ENCODE measurements at regions not wholly inside any gene's neighbourhood (a gene's known extent, or its start where the extent isn't known, plus 50 kb on each side); places are given as distances from the start of the nearest gene placed in this dataset.

DNA sequence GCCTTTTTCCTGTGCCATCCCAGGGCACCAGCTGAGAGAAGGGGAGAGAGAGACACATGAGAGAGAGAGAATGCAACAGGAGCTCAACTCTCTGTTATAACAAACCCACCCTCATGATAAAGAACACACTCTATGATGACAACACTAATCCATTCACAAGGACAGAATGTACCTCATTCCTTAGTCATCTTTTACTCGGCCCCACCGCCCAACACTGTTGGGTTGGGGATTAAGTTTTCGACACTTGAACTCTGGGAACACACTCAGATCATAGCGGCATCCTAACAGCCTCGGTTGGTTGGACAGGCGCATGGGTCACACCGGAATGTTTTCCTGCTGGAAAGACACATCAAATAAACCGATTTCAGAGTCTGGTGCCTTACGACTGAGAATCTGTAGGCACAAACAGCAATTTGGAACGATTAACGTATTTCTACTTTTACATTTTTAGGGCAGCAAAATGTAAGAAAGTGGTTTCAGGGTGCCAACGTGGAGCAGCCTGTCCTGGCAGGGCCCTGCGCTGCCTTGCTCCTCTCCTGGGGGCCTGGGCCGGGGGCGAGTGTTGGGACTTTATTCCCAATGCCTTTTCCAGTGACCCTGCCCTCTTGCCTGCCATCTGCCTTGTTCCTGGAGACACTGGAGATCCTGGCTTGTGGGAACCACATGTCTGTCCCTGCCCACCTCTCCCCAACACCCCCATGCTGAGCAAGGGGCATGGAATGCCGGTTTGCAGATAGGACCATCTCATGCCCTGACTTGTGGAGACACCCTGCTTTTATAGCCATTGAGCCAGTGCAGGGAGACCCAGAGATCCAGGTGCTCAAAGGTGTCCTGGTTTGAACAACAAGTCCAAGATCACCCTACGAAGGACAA, 287.0 kb downstream of the TCERG1L start:
- H3K27ac Mint-ChIP-seq (ENCODE audit: low read depth, unreplicated experiment) = no peak overlapping the region
- no peaks in the 10 kb centered on the region for H3K27me3 Mint-ChIP-seq (ENCODE audit: insufficient read depth, unreplicated experiment)
- peaks cover 15% of the 10 kb centered on the region for H3K9me3 Mint-ChIP-seq (ENCODE audit: unreplicated experiment)
- no peaks in the 10 kb centered on the region for H3K36me3 Mint-ChIP-seq (ENCODE audit: insufficient read depth, unreplicated experiment)
- BruUV-seq (replicated peaks) = no TSS peak
- ChIA-PET POLR2A (no interaction called here), CTCF (no interaction called here)
- H3K4me1 Mint-ChIP-seq (ENCODE audit: insufficient read depth, unreplicated experiment) = no peaks in the 10 kb centered on the region
- H3K4me3 Mint-ChIP-seq (ENCODE audit: unreplicated experiment) = no peak overlapping the region
- TF ChIP-seq, protein P1, sequence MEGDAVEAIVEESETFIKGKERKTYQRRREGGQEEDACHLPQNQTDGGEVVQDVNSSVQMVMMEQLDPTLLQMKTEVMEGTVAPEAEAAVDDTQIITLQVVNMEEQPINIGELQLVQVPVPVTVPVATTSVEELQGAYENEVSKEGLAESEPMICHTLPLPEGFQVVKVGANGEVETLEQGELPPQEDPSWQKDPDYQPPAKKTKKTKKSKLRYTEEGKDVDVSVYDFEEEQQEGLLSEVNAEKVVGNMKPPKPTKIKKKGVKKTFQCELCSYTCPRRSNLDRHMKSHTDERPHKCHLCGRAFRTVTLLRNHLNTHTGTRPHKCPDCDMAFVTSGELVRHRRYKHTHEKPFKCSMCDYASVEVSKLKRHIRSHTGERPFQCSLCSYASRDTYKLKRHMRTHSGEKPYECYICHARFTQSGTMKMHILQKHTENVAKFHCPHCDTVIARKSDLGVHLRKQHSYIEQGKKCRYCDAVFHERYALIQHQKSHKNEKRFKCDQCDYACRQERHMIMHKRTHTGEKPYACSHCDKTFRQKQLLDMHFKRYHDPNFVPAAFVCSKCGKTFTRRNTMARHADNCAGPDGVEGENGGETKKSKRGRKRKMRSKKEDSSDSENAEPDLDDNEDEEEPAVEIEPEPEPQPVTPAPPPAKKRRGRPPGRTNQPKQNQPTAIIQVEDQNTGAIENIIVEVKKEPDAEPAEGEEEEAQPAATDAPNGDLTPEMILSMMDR (IDR thresholded peaks at IDR 0.05; ENCODE audit: unreplicated experiment) = no peak
- no peak for DNase-seq (ENCODE audit: unreplicated experiment)
- intact Hi-C loops (cut with micrococcal nuclease) = no loop called here

DNA sequence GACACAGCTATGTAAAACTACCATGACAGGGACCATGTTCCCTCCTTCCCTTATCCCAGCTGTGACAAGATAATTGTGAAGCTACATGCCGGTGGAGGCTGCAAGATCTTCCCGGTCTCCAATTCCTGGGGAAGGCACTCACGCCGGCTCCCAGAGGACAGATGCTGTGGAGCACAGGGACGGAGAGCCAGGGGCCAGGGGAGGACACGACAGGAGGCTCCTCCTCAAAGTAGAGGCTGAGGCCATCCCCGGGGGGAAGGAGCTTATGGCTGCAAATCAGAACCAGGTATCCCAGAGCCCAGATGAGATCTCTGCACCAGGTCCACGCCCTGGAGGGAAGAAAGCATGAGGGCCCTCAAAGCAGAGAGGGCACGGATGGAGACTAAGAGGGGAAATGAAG, 286.2 kb downstream of the TCERG1L start:
- H3K36me3 Mint-ChIP-seq (ENCODE audit: insufficient read depth, unreplicated experiment) = no peaks in the 10 kb centered on the region
- H3K27ac Mint-ChIP-seq (ENCODE audit: low read depth, unreplicated experiment) = no peak overlapping the region
- DNase-seq (ENCODE audit: unreplicated experiment) = no peak
- BruUV-seq (replicated peaks) = no TSS peak
- no peak overlapping the region for H3K4me3 Mint-ChIP-seq (ENCODE audit: unreplicated experiment)
- TF ChIP-seq, protein P1 (IDR thresholded peaks at IDR 0.05; ENCODE audit: unreplicated experiment) = no peak
- intact Hi-C loops (cut with micrococcal nuclease) = no loop called here
- no peaks in the 10 kb centered on the region for H3K27me3 Mint-ChIP-seq (ENCODE audit: insufficient read depth, unreplicated experiment)
- CTCF ChIA-PET = interaction anchor here (0.7 to 0.8 kb wide), 2 partner anchors 60 to 243 kb away, joined by 3 to 4 read pairs; no protein-coding TSS in a partner anchor
- peaks cover 15% of the 10 kb centered on the region for H3K9me3 Mint-ChIP-seq (ENCODE audit: unreplicated experiment)
- POLR2A ChIA-PET = no interaction called here
- no peaks in the 10 kb centered on the region for H3K4me1 Mint-ChIP-seq (ENCODE audit: insufficient read depth, unreplicated experiment)

DNA sequence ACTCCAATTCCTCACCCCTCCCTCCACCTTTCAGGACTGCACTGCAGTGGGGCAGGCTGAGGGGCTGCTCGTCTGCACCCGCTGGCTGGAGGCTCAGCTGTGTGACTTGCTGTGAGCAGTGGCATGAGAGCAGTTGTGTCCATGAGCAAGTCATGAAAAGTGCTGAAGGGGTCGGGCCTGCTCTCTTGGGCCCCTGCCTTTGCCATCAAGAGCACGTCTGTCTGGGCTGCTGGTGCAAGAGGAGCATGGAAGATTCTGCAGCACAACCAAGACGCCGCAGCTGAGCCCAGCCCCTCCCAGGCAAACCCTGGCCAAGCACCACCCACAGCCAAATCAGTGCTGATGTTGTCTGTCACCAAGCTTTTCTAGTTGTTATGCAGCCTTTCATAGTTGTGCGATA, 284.3 kb downstream of the TCERG1L start:
- H3K27me3 Mint-ChIP-seq (ENCODE audit: insufficient read depth, unreplicated experiment) = no peaks in the 10 kb centered on the region
- POLR2A ChIA-PET = no interaction called here
- TF ChIP-seq, protein P1 (IDR thresholded peaks at IDR 0.05; ENCODE audit: unreplicated experiment) = no peak
- no peak for DNase-seq (ENCODE audit: unreplicated experiment)
- H3K9me3 Mint-ChIP-seq (ENCODE audit: unreplicated experiment) = peaks cover 7% of the 10 kb centered on the region
- intact Hi-C loops (cut with micrococcal nuclease) = no loop called here
- CTCF ChIA-PET = no interaction called here
- no TSS peak for BruUV-seq (replicated peaks)
- H3K4me1 Mint-ChIP-seq (ENCODE audit: insufficient read depth, unreplicated experiment) = no peaks in the 10 kb centered on the region
- no peak overlapping the region for H3K27ac Mint-ChIP-seq (ENCODE audit: low read depth, unreplicated experiment)
- no peak overlapping the region for H3K4me3 Mint-ChIP-seq (ENCODE audit: unreplicated experiment)
- no peaks in the 10 kb centered on the region for H3K36me3 Mint-ChIP-seq (ENCODE audit: insufficient read depth, unreplicated experiment)

DNA sequence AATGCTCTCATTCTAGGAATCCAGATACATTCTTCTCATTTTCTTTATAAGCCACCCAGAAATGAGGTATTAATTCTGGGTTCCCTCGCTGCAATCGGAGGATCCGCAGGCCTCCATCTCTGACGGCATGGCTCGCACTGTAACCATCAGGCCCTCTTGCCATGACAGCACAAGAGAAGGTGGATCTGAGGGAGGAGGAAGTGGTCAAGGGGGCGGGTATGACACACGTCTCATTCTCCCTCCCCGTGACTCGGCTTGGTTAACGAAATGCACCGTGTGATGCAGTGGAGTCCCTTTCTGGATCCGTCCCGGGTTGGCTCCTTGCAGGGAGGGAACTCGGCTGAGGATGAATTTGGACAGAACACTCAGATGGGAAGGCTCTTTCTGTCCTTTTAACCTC, 280.2 kb downstream of the TCERG1L start:
- TF ChIP-seq, protein P1 (IDR thresholded peaks at IDR 0.05; ENCODE audit: unreplicated experiment) = no peak
- BruUV-seq (replicated peaks) = no TSS peak
- ChIA-PET POLR2A (no interaction called here), CTCF (no interaction called here)
- Mint-ChIP-seq H3K36me3 (ENCODE audit: insufficient read depth, unreplicated experiment) (no peaks in the 10 kb centered on the region), H3K4me3 (ENCODE audit: unreplicated experiment) (no peak overlapping the region), H3K27me3 (ENCODE audit: insufficient read depth, unreplicated experiment) (no peaks in the 10 kb centered on the region), H3K4me1 (ENCODE audit: insufficient read depth, unreplicated experiment) (no peaks in the 10 kb centered on the region), H3K9me3 (ENCODE audit: unreplicated experiment) (no peaks in the 10 kb centered on the region), H3K27ac (ENCODE audit: low read depth, unreplicated experiment) (peak overlapping the region; percentile 69)
- intact Hi-C loops (cut with micrococcal nuclease) = no loop called here
- DNase-seq (ENCODE audit: unreplicated experiment) = no peak

Data from MCF 10A (cell line).